Epithelial cell of esophagus (primary cell): ENCODE measurements at regions not wholly inside any gene's neighbourhood (a gene's known extent, or its start where the extent isn't known, plus 50 kb on each side); places are given as distances from the start of the nearest gene placed in this dataset.
A peak's percentile ranks its signal among the peaks of the same experiment; 100 is the strongest.
"Not testable (repeated sequence)": the region's sequence is repeated elsewhere in the genome, so short reads cannot be mapped to it uniquely, and the experiment has no call there.

Source experiments
- DNase-seq: peaks from one replicate; pipeline ENCODE4 v3.0.0; 2010; ENCODE audit warnings: low read depth
- H3K4me3 ChIP-seq: 2 replicates; pipeline ENCODE4 v1.5.1; 2011; ENCODE audit warnings: mild to moderate bottlenecking, low read length, control low read depth
- CTCF ChIP-seq: IDR thresholded peaks from 2 replicates; pipeline ENCODE4 v1.5.1; 2011; ENCODE audit warnings: low read depth, mild to moderate bottlenecking, low read length, control low read depth, inconsistent platforms; ENCODE audit not compliant: insufficient read depth; ENCODE audit errors: missing control alignments

- H3K4me3 ChIP-seq, result no peak overlapping the region
- no peak for DNase-seq
- no peak for TF ChIP-seq CTCF
Observed at GRCh38 chr7:92945840-92946239, 109.5 kb upstream of the CDK6 start.

- no peak for TF ChIP-seq CTCF
- no peak for DNase-seq
- no peak overlapping the region for H3K4me3 ChIP-seq
Observed at GRCh38 chr7:92944633-92945032, 108.3 kb upstream of the CDK6 start.

GRCh38 chr7:92942706-92943105, 106.3 kb upstream of the CDK6 start:
- H3K4me3 ChIP-seq, DNase-seq: not testable (repeated sequence)

GRCh38 chr7:92939666-92940360, 103.4 kb upstream of the CDK6 start:
- no peak overlapping the region for H3K4me3 ChIP-seq
- no peak for DNase-seq
- no peak for TF ChIP-seq CTCF

GRCh38 chr7:92934096-92934495, 97.7 kb upstream of the CDK6 start:
- no peak overlapping the region for H3K4me3 ChIP-seq
- no peak for TF ChIP-seq CTCF
- peak; percentile 97 for DNase-seq

GRCh38 chr7:92932450-92932849, 96.1 kb upstream of the CDK6 start:
- no peak for TF ChIP-seq CTCF
- no peak for DNase-seq
- H3K4me3 ChIP-seq, result no peak overlapping the region

- TF ChIP-seq CTCF, result no peak
- no peak for DNase-seq
- no peak overlapping the region for H3K4me3 ChIP-seq
Observed at GRCh38 chr7:92930404-92930803, 94.0 kb upstream of the CDK6 start.
